COLO668 (cell line): ENCODE measurements at regions not wholly inside any gene's neighbourhood (a gene's known extent, or its start where the extent isn't known, plus 50 kb on each side); places are given as distances from the start of the nearest gene placed in this dataset.

ENCODE experiments used
- DNase-seq: peaks from one replicate; lab custom pipeline; 2025; ENCODE audit not compliant: unreplicated experiment; lab: John Stamatoyannopoulos, UW

DNA sequence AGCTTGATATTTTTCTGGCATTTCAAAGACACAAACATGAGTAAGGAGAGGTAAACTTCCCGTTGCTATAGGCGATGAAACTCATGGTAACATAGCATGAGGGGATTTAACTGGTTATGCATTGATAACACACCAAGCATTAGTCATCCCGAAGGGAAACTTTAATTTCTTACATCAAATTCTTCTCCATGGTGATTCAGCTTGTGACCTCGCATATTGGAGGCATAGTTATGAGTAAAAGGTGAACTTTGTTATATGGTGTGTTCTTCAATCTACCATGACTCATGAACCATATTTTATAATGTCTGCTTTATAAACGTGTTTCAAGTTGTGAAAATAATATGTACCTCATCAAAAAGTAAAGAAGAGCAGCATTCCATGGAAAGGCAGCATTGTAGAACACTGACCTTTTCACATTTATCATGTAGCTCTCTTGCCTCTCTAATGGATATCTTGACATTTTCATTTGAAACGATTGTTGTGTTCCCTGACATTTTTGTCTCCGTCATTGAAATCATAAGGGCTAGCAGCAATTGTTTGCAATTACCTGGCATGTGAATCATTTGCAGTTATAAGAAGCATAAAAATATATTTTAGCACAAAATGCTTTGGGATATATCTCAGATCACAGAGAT lies 491.8 kb downstream of the ANXA1 start:
- DNase-seq, result no peak

DNA sequence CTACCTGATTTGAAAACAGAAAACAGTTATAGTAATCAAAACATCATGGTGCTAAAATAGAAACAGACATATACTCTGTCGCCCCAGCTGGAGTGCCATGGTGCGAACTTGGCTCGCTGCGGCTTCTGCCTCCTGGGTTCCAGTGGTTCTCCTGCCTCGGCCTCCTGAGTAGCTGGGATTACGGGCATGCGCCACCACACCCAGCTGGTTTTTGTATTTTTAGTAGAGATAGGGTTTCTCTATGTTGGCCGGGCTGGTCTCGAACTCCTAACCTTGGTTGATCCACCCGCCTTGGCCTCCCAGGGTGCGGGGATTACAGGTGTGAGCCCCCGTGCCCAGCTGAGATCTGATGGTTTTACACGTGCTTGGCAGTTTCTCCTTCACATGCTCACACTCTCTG lies 495.9 kb downstream of the ANXA1 start:
- no peak for DNase-seq

DNA sequence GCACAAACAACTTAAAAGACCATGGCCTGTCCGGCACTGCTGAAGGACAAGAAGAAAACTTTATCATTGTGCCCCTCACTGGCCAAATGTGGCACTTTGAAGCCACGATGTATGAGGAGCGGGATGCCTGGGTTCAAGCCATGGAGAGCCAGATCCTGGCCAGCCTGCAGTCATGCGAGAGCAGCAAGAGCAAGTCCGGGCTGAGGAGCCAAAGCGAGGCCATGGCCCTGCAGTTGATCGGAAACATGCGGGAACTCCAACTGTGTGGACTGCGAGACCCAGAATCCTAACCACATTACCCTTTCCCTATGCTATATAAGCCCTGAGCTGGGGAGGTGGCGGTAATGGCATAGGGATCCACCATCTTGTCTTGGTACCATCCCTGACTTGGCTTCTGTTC lies 497.9 kb downstream of the ANXA1 start:
- DNase-seq, result no peak

DNA sequence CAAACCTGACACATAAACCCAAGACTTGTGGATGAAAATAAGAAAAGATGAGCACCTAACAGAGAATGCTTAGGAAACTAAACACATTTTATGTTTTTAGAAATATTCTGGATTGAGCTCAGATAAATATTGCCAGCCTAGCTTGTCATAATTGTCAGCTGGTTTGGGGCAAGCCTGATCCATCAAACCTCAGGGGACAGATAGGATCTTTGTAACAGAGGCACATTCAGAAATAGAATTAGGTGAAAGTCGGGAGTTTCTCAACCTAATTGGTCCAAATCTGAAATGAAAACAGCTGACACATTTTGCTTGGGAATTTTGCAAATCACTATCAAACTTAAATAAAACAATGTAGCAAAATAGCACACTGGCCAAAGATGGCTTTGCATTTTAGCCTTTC lies 503.7 kb downstream of the ANXA1 start:
- no peak for DNase-seq

DNA sequence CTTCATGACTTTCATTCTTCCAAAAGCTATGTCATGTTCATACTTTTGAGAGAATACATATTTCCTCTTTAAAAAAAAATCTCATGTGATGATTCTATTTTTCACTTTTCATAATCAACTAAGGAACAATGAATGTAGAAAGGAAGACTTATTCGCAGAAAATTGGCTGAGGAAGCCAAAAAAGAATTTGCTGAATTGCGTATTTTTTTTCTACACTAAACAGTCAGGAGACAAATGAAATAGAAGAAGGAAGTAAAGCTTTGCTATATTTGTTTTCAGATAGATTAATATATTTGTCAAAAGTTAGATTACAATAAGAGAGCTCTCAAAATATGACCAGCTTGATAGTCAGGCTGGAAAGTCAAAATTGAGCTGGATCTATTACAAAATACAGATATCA lies 504.2 kb downstream of the ANXA1 start:
- DNase-seq, result no peak

DNA sequence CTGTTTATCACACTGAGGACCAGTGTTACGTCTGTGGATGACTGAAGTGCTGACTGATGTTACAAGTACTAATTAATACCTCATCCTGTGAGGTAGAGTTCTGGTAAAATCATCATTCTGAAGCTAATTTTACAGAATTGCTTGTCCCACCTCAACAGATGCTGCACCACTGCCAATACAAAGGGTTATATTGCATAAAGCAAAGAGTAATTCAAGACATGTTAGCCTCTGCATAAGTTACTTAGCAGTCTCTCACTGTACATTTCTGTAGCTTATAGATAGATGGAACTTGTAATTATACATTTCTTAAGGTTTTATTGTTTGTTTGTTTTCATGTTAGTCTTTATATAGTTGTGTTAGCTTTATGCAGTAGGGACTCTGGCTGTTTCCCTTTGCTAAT lies 513.6 kb downstream of the ANXA1 start:
- no peak for DNase-seq

DNA sequence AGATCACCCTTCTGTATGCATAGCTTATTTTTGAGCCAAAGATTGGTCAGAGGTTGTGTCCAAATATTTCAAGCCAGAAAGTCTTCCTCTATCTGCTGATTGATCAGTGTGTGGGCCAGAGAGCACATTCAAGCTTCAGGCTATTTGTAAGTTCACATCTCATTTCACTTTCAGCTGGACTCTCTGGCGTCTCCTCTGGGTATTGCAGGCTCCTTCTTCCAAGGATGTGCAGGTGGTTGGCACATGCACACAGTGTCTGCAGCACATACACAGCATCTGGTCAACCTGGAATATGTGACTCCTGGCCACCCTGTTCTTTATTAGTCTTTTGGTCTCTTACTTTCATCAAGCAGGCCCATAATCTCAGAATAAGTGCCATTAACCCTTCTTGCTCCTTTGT lies 516.1 kb downstream of the ANXA1 start:
- no peak for DNase-seq

DNA sequence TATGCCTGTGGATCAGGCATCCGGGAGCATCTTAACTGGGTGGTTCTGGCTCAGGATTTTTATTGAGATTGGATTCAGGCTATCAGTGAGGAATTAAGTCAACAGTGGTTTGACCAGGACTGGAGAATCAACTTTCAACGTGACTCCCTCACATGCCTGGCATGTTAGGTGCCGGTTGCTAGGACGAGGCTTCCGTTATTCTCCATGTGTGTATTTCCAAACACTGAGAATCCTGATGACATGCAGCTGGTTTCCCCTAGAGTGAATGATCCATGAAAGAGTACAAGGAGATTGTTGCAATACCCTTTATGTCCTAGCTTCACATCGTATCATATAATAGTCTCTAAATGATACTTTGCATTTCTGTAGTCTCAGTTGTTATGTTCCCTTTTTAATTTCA lies 529.2 kb downstream of the ANXA1 start:
- no peak for DNase-seq

DNA sequence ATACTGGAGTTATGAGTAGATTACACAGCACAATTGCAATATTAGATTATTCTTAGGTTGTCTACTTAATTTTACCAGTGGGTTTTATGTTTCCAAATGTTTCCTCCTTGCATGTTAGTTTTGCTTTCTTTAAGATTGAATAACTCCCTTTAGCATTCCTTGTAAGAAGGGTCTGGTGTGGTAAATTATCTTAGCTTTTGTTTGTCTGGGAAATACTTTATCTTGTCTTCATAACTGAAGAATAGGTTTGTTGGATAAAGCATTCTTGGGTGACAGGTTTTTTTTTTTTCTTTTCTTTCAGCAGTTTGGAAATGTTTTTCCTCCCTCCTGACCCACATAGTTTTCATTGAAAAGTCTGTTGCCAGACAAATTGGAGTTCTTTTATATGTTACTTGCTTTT lies 531.1 kb downstream of the ANXA1 start:
- no peak for DNase-seq

DNA sequence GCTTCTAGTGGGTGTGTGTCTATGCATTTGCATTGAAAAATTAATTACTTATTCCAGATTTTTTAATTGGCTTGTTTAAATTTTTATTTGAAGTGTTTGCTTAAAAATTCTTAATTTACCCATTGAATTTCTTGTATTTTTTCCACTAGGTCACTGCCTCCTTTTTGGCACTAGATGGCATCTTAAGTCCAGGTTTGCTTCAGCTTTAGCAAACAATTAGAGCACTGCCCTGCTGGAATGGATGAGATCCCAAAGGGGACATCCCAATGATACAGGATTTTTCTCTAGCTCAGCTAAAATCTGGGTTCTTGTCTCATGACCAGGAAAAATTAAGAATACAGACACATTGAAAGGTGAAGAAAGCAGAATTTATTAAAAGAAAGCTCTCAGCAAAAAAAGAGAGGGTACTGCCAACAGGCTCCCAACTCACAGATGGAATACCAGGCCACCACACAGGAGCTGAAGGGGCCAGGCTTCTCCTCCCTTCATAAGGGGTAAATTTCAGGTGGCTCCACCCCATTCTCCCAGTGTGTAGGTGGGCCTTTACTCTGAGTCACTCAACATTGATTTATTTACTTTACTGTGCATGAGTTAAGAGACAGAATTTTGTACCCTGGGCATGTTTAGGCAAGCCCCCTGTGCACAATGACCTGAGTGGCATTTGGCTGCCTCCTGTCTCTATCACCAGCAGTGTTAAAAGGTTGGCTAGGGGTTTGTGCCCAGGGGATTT lies 532.4 kb downstream of the ANXA1 start:
- no peak for DNase-seq

DNA sequence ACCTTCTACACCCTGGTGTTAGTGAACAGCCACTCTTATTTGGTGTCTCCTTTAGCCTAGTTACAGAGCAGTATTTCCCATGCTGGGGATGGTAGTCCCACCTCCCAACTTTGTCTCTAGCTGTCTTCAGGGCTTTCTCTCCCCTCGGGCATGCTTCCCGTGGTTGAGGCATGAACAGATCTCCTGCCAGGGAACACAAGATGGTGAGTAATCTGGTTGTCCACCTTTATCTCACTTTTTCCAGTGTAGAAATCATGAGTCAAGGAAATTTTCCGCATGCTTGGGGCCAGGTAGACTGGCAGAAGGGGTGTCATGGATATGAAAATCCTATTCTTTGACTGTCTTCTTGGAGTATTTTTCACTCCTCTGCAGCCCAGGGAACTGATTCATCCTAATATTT lies 532.9 kb downstream of the ANXA1 start:
- no peak for DNase-seq

DNA sequence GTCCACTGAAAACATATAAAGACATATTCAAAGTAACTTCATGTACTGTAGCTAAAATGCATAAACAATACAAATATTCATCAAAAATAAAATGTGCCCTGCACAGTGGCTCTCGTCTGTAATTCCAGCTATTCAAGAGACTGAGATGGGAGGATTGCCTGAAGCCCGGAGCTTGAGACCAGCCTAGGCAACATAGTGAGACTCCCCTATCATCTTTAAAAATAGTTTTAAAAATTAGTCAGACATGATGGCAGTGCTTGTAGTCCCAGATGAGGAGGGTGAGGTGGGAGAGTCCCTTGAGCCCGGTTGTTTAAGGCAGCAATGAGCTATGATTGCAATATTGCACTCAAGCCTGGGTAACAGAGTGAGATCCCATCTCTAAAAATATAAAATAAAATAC lies 534.1 kb downstream of the ANXA1 start:
- DNase-seq, result no peak

DNA sequence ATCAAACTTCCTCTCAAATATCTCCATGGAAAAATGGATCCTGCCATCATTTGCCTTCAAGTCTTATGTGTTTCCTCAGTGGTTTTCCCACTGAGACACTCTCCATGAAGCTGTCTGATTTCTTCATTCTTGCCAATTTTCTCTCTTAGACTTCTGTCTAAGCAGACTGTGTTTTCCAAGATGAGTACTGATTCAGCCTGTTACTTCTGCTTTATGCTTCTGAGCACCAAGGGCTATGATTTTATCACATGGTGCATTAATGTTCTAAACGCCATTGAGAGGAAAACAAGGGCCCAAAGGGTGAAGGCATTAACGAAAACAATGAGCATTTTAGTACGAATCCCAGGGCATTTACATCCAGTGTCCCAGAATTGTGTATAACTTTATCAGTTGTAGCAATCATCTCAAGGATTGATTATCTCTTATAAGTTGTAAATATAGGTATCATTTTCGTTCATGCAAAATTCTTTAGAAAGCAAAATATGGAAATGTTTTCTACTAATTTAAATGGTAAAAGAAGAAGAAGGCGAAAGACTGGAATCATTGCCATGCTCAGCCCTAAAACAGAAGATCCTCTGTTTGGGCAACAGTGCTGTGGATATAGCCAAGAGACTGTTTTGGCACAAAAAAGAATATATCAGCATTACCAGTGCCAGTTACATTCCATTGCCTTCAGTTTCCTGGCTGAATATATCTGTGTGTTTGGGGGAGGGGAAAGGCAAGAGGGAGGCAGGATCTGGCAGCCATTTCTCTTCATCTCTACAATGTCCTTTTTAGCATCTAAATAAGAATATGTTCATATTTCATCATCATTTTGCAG lies 537.6 kb downstream of the ANXA1 start:
- DNase-seq, result no peak

DNA sequence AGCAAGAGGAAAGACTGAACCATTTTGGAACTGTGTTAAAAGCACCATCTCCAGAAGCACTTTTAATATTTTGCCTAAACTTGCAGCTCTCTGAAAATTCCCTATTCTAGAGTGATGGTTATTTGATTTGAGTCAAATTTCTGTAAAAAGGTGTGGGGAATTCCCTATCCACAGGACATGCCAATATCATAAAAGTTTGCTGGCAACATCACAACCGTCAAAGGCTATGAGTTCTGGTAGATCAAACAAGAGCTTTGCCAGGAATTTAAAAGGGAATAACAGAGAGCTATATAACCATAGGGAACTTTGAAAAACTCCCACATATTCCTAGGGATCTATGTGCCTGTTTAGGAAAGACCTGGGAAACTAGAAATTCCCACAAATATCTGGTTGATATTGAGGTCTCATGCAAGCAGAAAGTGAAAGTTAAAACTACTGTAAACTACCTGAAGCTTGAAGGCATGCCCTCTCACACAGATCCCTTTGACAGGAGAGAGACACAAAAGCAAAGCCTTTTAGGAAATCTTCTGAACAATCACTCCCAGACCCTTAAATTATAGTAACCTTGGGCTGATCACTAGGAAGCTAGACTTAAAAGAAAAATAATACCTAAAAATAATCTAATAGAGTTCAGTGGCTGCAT lies 549.9 kb downstream of the ANXA1 start:
- DNase-seq, result no peak

DNA sequence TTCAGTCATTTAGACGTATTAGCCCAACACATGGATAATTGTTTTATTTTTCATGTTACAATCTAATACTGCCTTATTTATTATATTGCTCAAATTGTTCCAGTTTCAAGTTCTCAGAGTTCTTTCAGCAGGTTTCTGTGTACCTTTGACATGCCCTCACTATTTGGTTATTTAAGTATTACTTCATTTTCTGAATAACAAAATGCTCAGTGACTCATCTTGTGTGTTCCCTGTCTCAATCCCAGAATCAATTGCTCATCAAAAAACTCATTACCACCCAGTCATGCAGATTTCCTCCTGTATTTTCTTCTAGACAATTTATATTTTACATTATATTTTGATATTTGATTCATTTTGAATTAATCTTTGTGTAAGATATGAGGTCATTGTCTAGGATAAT lies 562.6 kb downstream of the ANXA1 start:
- no peak for DNase-seq

DNA sequence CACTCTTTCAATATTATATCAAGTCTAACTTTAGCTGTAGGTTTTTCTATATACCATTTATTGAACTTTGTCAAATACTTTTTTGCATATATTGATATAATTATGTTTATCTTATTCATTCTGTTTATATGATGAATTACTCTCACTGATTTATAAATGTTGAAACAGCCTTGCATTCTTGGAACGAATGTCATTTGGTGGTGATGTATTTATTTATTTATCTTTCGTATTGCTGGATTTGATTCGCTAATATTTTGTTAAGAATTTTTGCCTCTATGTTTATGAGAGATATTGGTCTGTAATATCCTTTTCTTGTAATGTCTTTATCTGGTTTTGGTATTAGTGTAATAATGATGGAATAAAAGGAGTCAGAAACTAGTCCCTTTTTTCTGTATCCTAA lies 563.9 kb downstream of the ANXA1 start:
- DNase-seq, result no peak

DNA sequence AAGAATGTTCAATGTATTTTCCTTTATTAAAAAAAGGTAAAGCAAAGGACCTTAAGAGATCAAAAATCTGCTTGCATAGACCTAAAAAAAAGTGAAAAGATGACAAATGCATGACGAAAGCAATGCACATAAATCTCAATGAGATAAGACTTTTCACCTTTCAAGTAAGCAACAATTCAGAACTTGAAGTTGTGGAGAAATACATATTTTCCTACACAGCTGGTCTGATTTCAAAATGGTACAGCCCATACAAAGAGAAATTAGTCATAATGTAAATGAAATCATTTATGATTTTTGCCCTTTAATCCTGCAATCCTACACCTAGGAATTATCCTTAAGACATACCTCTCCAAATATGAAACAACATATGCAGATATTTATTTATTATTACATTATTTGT lies 568.0 kb downstream of the ANXA1 start:
- no peak for DNase-seq

DNA sequence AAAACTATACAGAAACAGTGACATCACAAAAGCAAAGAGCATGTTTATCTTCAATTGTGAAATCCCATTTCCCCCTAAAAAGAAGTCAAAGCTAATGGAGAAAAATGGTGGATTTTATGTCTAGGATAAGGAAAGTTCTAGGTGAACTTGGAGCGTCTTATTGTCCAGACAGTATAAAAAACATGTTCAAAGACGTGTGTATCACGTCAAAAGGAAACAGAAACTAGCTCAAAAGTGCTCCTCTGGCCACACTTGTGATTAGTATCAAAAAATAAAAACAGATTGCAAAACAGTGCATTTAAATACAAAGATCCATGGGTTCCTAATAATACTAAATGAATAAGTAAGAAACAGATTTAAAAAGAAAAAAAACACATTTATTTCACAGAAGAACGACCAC lies 568.9 kb downstream of the ANXA1 start:
- DNase-seq, result no peak

DNA sequence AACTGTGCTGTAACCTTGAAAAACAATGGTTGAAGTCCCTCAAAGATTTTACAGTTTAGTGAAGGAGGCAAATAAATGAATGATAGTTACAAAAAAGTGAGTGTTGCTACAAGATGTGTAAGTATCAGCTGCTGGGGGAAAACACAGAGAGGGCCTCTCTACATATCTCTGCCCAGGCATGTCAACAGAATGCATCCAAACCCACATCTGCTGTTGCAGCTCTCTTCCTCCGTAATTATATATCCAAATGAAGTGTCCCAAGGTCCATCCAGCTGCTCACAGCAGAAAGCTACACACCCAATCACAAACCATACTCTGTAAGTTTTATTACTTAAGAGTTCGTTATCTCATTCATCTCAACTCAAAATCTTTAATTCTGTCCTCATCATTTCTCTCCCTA lies 584.6 kb downstream of the ANXA1 start:
- no peak for DNase-seq

DNA sequence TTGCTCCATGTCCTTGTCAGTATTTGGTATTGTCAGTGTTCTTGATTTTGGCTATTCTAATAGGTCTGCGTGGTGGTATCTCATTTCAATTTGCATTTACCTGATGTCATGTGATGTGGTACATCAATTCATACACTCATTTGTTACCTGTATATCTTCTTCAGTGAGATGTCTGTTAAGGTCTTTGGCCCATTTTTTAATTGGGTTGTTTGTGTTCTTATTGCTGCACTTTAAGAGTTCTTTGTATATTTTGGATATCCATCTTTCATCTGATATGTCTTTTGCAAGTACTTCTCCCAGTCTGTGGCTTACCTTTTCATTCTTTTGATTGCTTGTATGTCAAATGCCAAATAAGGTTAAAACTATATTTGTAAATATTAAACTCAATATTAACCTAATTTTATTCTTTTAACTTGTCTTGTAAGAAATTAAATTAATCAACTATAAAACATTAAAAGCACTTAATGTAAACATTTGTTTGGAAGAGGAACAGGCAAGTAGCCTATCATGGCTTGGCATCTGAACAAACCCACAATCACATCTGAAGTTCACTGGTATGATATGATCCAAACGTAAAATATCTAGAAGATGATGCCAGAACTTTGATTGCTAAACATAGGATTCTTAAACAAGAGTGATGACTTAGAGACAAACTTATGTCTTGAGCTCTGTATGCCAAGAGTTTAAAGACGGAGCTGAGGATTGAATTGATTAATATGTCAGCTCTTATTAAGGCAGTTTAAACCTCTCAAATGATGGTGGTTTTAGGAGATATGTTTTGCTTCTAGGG lies 587.3 kb downstream of the ANXA1 start:
- no peak for DNase-seq

DNA sequence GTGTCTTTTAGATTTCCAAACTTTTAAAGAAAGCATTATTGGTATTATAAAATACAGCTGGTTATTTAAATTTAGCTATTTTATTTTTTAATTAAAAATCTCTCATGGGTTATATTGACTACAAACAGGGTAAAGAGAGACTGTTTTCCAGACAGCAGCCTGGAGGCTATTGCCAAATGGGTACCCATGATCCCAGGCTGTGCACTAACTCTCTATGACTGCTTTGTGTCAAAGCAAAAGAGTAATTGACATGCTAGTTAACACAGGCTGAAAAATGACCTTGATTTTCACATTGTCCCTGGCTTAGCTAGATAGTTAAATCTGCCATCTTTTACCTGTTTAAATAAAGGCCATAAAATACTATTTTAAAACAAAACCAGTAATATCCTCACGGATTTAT lies 589.7 kb downstream of the ANXA1 start:
- no peak for DNase-seq
